H1 (cell line): ENCODE measurements at regions not wholly inside any gene's neighbourhood (a gene's known extent, or its start where the extent isn't known, plus 50 kb on each side); places are given as distances from the start of the nearest gene placed in this dataset.

Experiments
- CTCF ChIA-PET: fragments of 300-600 bp; sonication (Branson Sonifier 250); formaldehyde crosslinking; loops from one replicate; lab custom pipeline; 2021; ENCODE audit not compliant: partially characterized antibody; lab: Charles Lee
- POLR2A ChIA-PET: fragments of 300-600 bp; sonication (Branson Sonifier 250); formaldehyde crosslinking; loops from one replicate; lab custom pipeline; 2021; ENCODE audit warnings: inconsistent platforms; ENCODE audit not compliant: partially characterized antibody; lab: Charles Lee
- DNase-seq, 2 experiments: peaks; one replicate each; pipeline versions ENCODE4 v3.0.0 to v3.0.0-alpha.2; 2010 to 2022; ENCODE audit warnings: low spot score in 2 of 2, low read depth in 1 of 2, mixed read lengths in 1 of 2
- FAIRE-seq: peaks from 2 replicates; lab custom pipeline; 2011; peaks lifted over from hg19 to GRCh38; lab: Jason Lieb, UNC
- H2AFZ ChIP-seq: 2 replicates; pipeline ENCODE4 v1.8.1; 2012; ENCODE audit warnings: low read length, inconsistent platforms
- H2AK5ac ChIP-seq: 2 replicates; pipeline ENCODE4 v1.6.1; 2013; ENCODE audit warnings: low read depth, low read length
- H2BK120ac ChIP-seq: replicated peaks from 2 replicates; pipeline ENCODE3; 2013; ENCODE audit warnings: low read depth, low read length, inconsistent platforms
- H2BK12ac ChIP-seq: 2 replicates; pipeline ENCODE4 v1.6.1; 2013; ENCODE audit warnings: low read depth, low read length
- H2BK15ac ChIP-seq: 2 replicates; pipeline ENCODE4 v1.6.1; 2013; ENCODE audit warnings: low read length
- H2BK20ac ChIP-seq: 2 replicates; pipeline ENCODE4 v1.6.1; 2013; ENCODE audit warnings: low read length
- H2BK5ac ChIP-seq: 2 replicates; pipeline ENCODE4 v1.6.1; 2013; ENCODE audit warnings: low read depth, low read length
- H3K14ac ChIP-seq: 2 replicates; pipeline ENCODE4 v1.6.1; 2013; ENCODE audit warnings: inconsistent platforms; ENCODE audit not compliant: insufficient read length
- H3K18ac ChIP-seq: 2 replicates; pipeline ENCODE4 v1.6.1; 2013; ENCODE audit warnings: low read length; ENCODE audit errors: extremely low read depth
- H3K23ac ChIP-seq: 2 replicates; pipeline ENCODE4 v1.6.1; 2013; ENCODE audit warnings: inconsistent platforms; ENCODE audit not compliant: insufficient read length
- H3K23me2 ChIP-seq: 2 replicates; pipeline ENCODE4 v1.6.1; 2013; ENCODE audit warnings: low read depth, low read length
- H3K27ac ChIP-seq: 2 replicates; pipeline ENCODE4 v1.6.1; 2011; ENCODE audit warnings: low read depth, low read length, inconsistent platforms
- H3K27me3 ChIP-seq, 4 experiments: replicated peaks in 1 of 4; 1 replicate in 1 of 4; 2 replicates in 3 of 4; pipeline versions ENCODE4 v1.6.1 to v1.8.1; 2011 to 2013; ENCODE audit warnings: low read length in 3 of 4, mild to moderate bottlenecking in 3 of 4, inconsistent platforms in 2 of 4, mixed read lengths in 2 of 4, moderate library complexity in 1 of 4; ENCODE audit not compliant: control insufficient read depth in 3 of 4, insufficient read depth in 3 of 4; ENCODE audit errors: extremely low read depth in 1 of 4
- H3K36me3 ChIP-seq, 4 experiments: 2 replicates each; pipeline versions ENCODE4 v1.6.1 to v1.8.1; 2011 to 2013; ENCODE audit warnings: mild to moderate bottlenecking in 4 of 4, low read length in 3 of 4, moderate library complexity in 2 of 4, control low read depth in 1 of 4, inconsistent platforms in 1 of 4; ENCODE audit not compliant: insufficient read depth in 4 of 4, control insufficient read depth in 2 of 4
- H3K4ac ChIP-seq: replicated peaks from 2 replicates; pipeline ENCODE3; 2013; ENCODE audit warnings: low read length, low read depth, mixed read lengths, inconsistent platforms; ENCODE audit not compliant: insufficient read length
- H3K4me1 ChIP-seq, 4 experiments: replicated peaks in 1 of 4; 1 replicate in 1 of 4; 2 replicates in 3 of 4; pipeline versions ENCODE4 v1.6.1 to v1.8.1; 2011 to 2013; ENCODE audit warnings: low read length in 3 of 4, inconsistent platforms in 2 of 4, mixed read lengths in 1 of 4; ENCODE audit not compliant: insufficient read depth in 4 of 4, control insufficient read depth in 3 of 4
- H3K4me2 ChIP-seq, 2 experiments: 2 replicates each; pipeline versions ENCODE4 v1.6.1 to v1.8.1; 2011 to 2013; ENCODE audit warnings: low read depth in 2 of 2, low read length in 2 of 2, control low read depth in 1 of 2, inconsistent platforms in 1 of 2, mild to moderate bottlenecking in 1 of 2; ENCODE audit not compliant: insufficient read depth in 1 of 2
- H3K4me3 ChIP-seq, 4 experiments: fragments of 200-600, 300-600 bp in 1 of 4; sonication (generic), shearing (Covaris generic), sonication (Bioruptor Twin) in 1 of 4; 2 replicates each; pipeline versions ENCODE4 v1.5.1 to v1.8.1; 2011 to 2016; ENCODE audit warnings: low read length in 4 of 4, low read depth in 3 of 4, control low read depth in 2 of 4, inconsistent platforms in 2 of 4, mild to moderate bottlenecking in 2 of 4, mixed read lengths in 1 of 4, moderate library complexity in 1 of 4; ENCODE audit not compliant: insufficient read depth in 2 of 4; ENCODE audit errors: extremely low read depth in 1 of 4
- H3K56ac ChIP-seq: replicated peaks from 2 replicates; pipeline ENCODE3; 2013; ENCODE audit warnings: low read depth, mild to moderate bottlenecking, mixed read lengths, low read length, inconsistent platforms; ENCODE audit not compliant: insufficient read length
- H3K79me1 ChIP-seq: 2 replicates; pipeline ENCODE4 v1.6.1; 2013; ENCODE audit warnings: low read depth, low read length, control low read depth
- H3K79me2 ChIP-seq, 2 experiments: 2 replicates each; pipeline versions ENCODE4 v1.6.1 to v1.8.1; 2012 to 2013; ENCODE audit warnings: low read length in 2 of 2, mild to moderate bottlenecking in 2 of 2, inconsistent platforms in 1 of 2; ENCODE audit not compliant: insufficient read depth in 2 of 2, control insufficient read depth in 1 of 2
- H3K9ac ChIP-seq, 4 experiments: replicated peaks in 1 of 4; 1 replicate in 1 of 4; 2 replicates in 3 of 4; pipeline versions ENCODE4 v1.6.1 to v1.8.1; 2011 to 2013; ENCODE audit warnings: low read depth in 3 of 4, low read length in 3 of 4, control low read depth in 2 of 4, mild to moderate bottlenecking in 2 of 4, moderate library complexity in 2 of 4, inconsistent platforms in 1 of 4; ENCODE audit errors: extremely low read depth in 1 of 4
- H3K9me3 ChIP-seq, 2 experiments: 2 replicates each; pipeline versions ENCODE4 v1.6.1 to v1.8.1; 2012 to 2013; ENCODE audit warnings: mild to moderate bottlenecking in 2 of 2, moderate library complexity in 2 of 2, control low read depth in 1 of 2, inconsistent platforms in 1 of 2, low read depth in 1 of 2, low read length in 1 of 2, mixed read lengths in 1 of 2; ENCODE audit not compliant: insufficient read depth in 2 of 2
- H4K20me1 ChIP-seq, 2 experiments: replicated peaks in 1 of 2; 2 replicates each; pipeline versions ENCODE3 to v1.8.1; 2011 to 2013; ENCODE audit warnings: inconsistent platforms in 2 of 2, low read length in 2 of 2, mild to moderate bottlenecking in 1 of 2; ENCODE audit not compliant: insufficient read depth in 2 of 2, control insufficient read depth in 1 of 2
- H4K5ac ChIP-seq: 2 replicates; pipeline ENCODE4 v1.6.1; 2013; ENCODE audit warnings: low read length, low read depth, mixed read lengths, inconsistent platforms; ENCODE audit not compliant: insufficient read length
- H4K8ac ChIP-seq: 2 replicates; pipeline ENCODE4 v1.8.0; 2013; ENCODE audit warnings: mild to moderate bottlenecking, moderate library complexity, low read length, inconsistent platforms; ENCODE audit not compliant: insufficient read depth; ENCODE audit errors: extremely low read depth
- H4K91ac ChIP-seq: replicated peaks from 2 replicates; pipeline ENCODE3; 2013; ENCODE audit warnings: low read length, mixed read lengths, inconsistent platforms; ENCODE audit not compliant: insufficient read length
- BCL11A ChIP-seq, 2 experiments: IDR thresholded peaks; one replicate each; pipeline ENCODE4 v1.6.1; 2011; ENCODE audit warnings: low read depth in 2 of 2, low read length in 2 of 2, mild to moderate bottlenecking in 2 of 2
- CEBPB ChIP-seq: IDR thresholded peaks from 2 replicates; pipeline ENCODE4 v1.6.1; 2012; ENCODE audit warnings: low read depth, low read length
- KDM1A ChIP-seq: fragments of 200-600, 300-600 bp; sonication (generic); IDR thresholded peaks from 2 replicates; pipeline ENCODE4 v1.7.1; 2016; ENCODE audit warnings: mild to moderate bottlenecking, low read length, borderline replicate concordance
- KDM5A ChIP-seq: fragments of 200-600 bp; IDR thresholded peaks from 2 replicates; pipeline ENCODE4 v1.7.1; 2012; ENCODE audit warnings: mild to moderate bottlenecking, low read length, inconsistent platforms, mixed read lengths
- NRF1 ChIP-seq: IDR thresholded peaks from 2 replicates; pipeline ENCODE4 v1.6.1; 2011; ENCODE audit warnings: mild to moderate bottlenecking, low read depth, low read length, improper control_type of control experiment
- RNF2 ChIP-seq: fragments of 200-900, 300-1000 bp; sonication (generic); IDR thresholded peaks from 2 replicates; pipeline ENCODE4 v1.7.1; 2016; ENCODE audit warnings: borderline replicate concordance, low read depth, mild to moderate bottlenecking, antibody characterized with exemption, low read length; ENCODE audit not compliant: poor library complexity, severe bottlenecking; ENCODE audit errors: missing control alignments
- SIX5 ChIP-seq: IDR thresholded peaks from 2 replicates; pipeline ENCODE4 v1.6.1; 2011; ENCODE audit warnings: mild to moderate bottlenecking, low read depth, low read length
- SP4 ChIP-seq: IDR thresholded peaks from 2 replicates; pipeline ENCODE4 v1.6.1; 2012; ENCODE audit warnings: low read length, inconsistent platforms
- TAF7 ChIP-seq: optimal IDR thresholded peaks from 2 replicates; pipeline ENCODE3; 2011; ENCODE audit warnings: low read depth, mild to moderate bottlenecking, inconsistent platforms, low read length, moderate library complexity, borderline replicate concordance
- TBP ChIP-seq: IDR thresholded peaks from 2 replicates; pipeline ENCODE4 v1.6.1; 2011; ENCODE audit warnings: low read depth, low read length, improper control_type of control experiment
- TEAD4 ChIP-seq: IDR thresholded peaks from 2 replicates; pipeline ENCODE4 v1.6.1; 2012; ENCODE audit warnings: low read depth, low read length, inconsistent platforms, mixed read lengths
- ZNF274 ChIP-seq: IDR thresholded peaks from 2 replicates; pipeline ENCODE4 v1.7.0; 2012; ENCODE audit warnings: low read length, borderline replicate concordance; ENCODE audit errors: extremely low read depth
- WGBS, 2 experiments: shearing (Covaris generic) in 1 of 2; methylation state at CpG; one replicate each; pipeline versions ENCODE4 v1.1.6 to v1.1.7; 2013 to 2015; ENCODE audit warnings: low lambda C conversion rate in 2 of 2, mixed read lengths in 2 of 2, inconsistent platforms in 1 of 2, low coverage in 1 of 2, missing lambda C conversion rate in 1 of 2; ENCODE audit not compliant: insufficient replicate concordance in 2 of 2, insufficient coverage in 1 of 2, insufficient read length in 1 of 2; ENCODE audit errors: extremely low coverage in 1 of 2, missing lambda C conversion rate in 1 of 2; 5-methylcytosine and 5-hydroxymethylcytosine counted together
- TF ChIP-seq, protein P1 (sequence below): IDR thresholded peaks from 2 replicates; pipeline ENCODE4 v1.6.1; 2012; ENCODE audit warnings: low read length, inconsistent platforms
- TF ChIP-seq, protein P2 (sequence below): IDR thresholded peaks from 2 replicates; pipeline ENCODE4 v1.6.1; 2012; ENCODE audit warnings: inconsistent platforms

DNA sequence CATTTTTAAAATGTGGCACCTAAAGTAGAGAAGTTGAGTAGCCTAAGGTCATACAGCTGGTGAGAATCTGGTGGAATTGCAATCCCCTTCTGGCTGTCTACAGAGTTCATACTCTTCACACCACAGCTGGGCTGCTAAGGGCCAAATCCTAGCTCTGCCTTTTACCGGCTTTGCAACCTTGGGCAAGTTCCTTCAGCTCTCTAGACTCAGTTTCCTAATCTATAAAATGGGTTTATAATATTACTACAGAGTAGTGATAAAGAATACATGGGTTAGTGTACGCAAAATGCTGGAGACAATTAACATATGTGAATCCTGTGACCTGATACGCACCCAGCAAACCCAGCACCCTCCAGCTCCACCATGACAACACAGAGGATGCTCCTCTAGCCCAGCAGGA is 298.2 kb upstream of the MAF start:
- no peak overlapping the region for H2BK5ac ChIP-seq
- H2BK120ac ChIP-seq: no peak overlapping the region
- no peak overlapping the region for H3K9ac ChIP-seq
- WGBS, 2 experiments: 86% methylated on average over 3 of the region's 3 CpGs; no CpG with 5 or more reads in 1 of the 2 experiments
- no peak overlapping the region for H3K4ac ChIP-seq
- FAIRE-seq (no peak), DNase-seq (no peak)
- ChIA-PET POLR2A (no interaction called here), CTCF (interaction anchor here (0.5 to 1.0 kb wide), 2 partner anchors 20 to 1189 kb away, joined by 3 read pairs; no protein-coding TSS in a partner anchor)
- H3K79me2 ChIP-seq: no peaks in the 10 kb centered on the region
- H3K27ac ChIP-seq: no peak overlapping the region
- no peak overlapping the region for H3K4me2 ChIP-seq
- H3K18ac ChIP-seq: no peak overlapping the region
- H4K8ac ChIP-seq: no peak overlapping the region
- H2BK12ac ChIP-seq: no peak overlapping the region
- H4K20me1 ChIP-seq: no peaks in the 10 kb centered on the region
- H3K79me1 ChIP-seq: no peaks in the 10 kb centered on the region
- H4K91ac ChIP-seq: no peak overlapping the region
- no peaks in the 10 kb centered on the region for H3K36me3 ChIP-seq
- H2AK5ac ChIP-seq: no peak overlapping the region
- no peak overlapping the region for H3K56ac ChIP-seq
- no peak overlapping the region for H4K5ac ChIP-seq
- H2BK20ac ChIP-seq: no peak overlapping the region
- H3K23ac ChIP-seq: no peak overlapping the region
- no peaks in the 10 kb centered on the region for H3K27me3 ChIP-seq
- H3K23me2 ChIP-seq: no peaks in the 10 kb centered on the region
- H3K4me1 ChIP-seq: no peaks in the 10 kb centered on the region
- H3K14ac ChIP-seq: no peak overlapping the region
- H3K4me3 ChIP-seq: no peak overlapping the region
- no peak overlapping the region for H2AFZ ChIP-seq
- no peak overlapping the region for H2BK15ac ChIP-seq
- H3K9me3 ChIP-seq: no peaks in the 10 kb centered on the region
- no peak for TF ChIP-seq NRF1
- no peak for TF ChIP-seq KDM1A
- no peak for TF ChIP-seq TEAD4
- TF ChIP-seq KDM5A: no peak
- no peak for TF ChIP-seq RNF2
- TF ChIP-seq TAF7: no peak
- TF ChIP-seq CEBPB: no peak
- no peak for TF ChIP-seq TBP
- no peak for TF ChIP-seq BCL11A (IDR thresholded peaks at IDR 0.05; ENCODE audit: low read depth in 2 of 2, low read length in 2 of 2)
- TF ChIP-seq SIX5: no peak
- TF ChIP-seq, protein P1, sequence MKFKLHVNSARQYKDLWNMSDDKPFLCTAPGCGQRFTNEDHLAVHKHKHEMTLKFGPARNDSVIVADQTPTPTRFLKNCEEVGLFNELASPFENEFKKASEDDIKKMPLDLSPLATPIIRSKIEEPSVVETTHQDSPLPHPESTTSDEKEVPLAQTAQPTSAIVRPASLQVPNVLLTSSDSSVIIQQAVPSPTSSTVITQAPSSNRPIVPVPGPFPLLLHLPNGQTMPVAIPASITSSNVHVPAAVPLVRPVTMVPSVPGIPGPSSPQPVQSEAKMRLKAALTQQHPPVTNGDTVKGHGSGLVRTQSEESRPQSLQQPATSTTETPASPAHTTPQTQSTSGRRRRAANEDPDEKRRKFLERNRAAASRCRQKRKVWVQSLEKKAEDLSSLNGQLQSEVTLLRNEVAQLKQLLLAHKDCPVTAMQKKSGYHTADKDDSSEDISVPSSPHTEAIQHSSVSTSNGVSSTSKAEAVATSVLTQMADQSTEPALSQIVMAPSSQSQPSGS: no peak
- no peak for TF ChIP-seq ZNF274
- TF ChIP-seq SP4: no peak
- TF ChIP-seq, protein P2, sequence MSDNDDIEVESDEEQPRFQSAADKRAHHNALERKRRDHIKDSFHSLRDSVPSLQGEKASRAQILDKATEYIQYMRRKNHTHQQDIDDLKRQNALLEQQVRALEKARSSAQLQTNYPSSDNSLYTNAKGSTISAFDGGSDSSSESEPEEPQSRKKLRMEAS: no peak
